Ishikawa (cell line): ENCODE measurements at regions not wholly inside any gene's neighbourhood (a gene's known extent, or its start where the extent isn't known, plus 50 kb on each side); places are given as distances from the start of the nearest gene placed in this dataset.

Source experiments
- CEBPB ChIP-seq: IDR thresholded peaks from 2 replicates; pipeline ENCODE4 v1.6.1; 2012
- FOXM1 ChIP-seq: IDR thresholded peaks from 2 replicates; pipeline ENCODE4 v1.6.1; 2012; ENCODE audit warnings: low read depth, borderline replicate concordance

GRCh38 chr1:54459140-54459539, 52.9 kb upstream of the SSBP3 start:
- TF ChIP-seq CEBPB (no peak), FOXM1 (no peak)
